CD4-positive, CD25-positive, alpha-beta regulatory T cell (primary cell): ENCODE measurements at regions not wholly inside any gene's neighbourhood (a gene's known extent, or its start where the extent isn't known, plus 50 kb on each side); places are given as distances from the start of the nearest gene placed in this dataset.

Source experiments
- ATAC-seq, 2 donors: fragments of 150-1000 bp; cut with Tn5 transposase; one replicate each; pipeline ENCODE4 v1.10.0; 2021; ENCODE audit warnings: low read depth in 2 of 2, moderate number of reproducible peaks in 2 of 2, moderate library complexity in 1 of 2
- DNase-seq, 3 donors: peaks; one replicate each; pipeline versions ENCODE4 v3.0.0 to v3.0.0-alpha.2; 2012 to 2022; ENCODE audit warnings: mixed read lengths in 1 of 3
- H3K27ac ChIP-seq: one replicate; pipeline ENCODE4 v1.7.0; 2013; ENCODE audit warnings: mild to moderate bottlenecking, low read length; ENCODE audit not compliant: insufficient read depth, poor library complexity, severe bottlenecking
- H3K27me3 ChIP-seq: one replicate; pipeline ENCODE4 v1.7.0; 2013; ENCODE audit warnings: low read length; ENCODE audit not compliant: control insufficient read depth, insufficient read depth
- H3K36me3 ChIP-seq: one replicate; pipeline ENCODE4 v1.7.0; 2013; ENCODE audit warnings: mild to moderate bottlenecking, low read length, moderate library complexity; ENCODE audit not compliant: control insufficient read depth, insufficient read depth
- H3K4me1 ChIP-seq: 2 replicates; pipeline ENCODE4 v1.7.0; 2013; ENCODE audit warnings: mild to moderate bottlenecking, low read length; ENCODE audit not compliant: insufficient read depth, control insufficient read depth, poor library complexity, severe bottlenecking
- H3K4me3 ChIP-seq: one replicate; pipeline ENCODE4 v1.7.0; 2013; ENCODE audit warnings: low read depth, mild to moderate bottlenecking, low read length, moderate library complexity
- H3K9me3 ChIP-seq, 2 experiments: 1 replicate in 1 of 2; 2 replicates in 1 of 2; pipeline ENCODE4 v1.7.0; 2013; ENCODE audit warnings: low read length in 2 of 2, mild to moderate bottlenecking in 1 of 2, moderate library complexity in 1 of 2; ENCODE audit not compliant: control insufficient read depth in 2 of 2
- H3K27ac Mint-ChIP-seq, 3 donors: one replicate each; pipeline ENCODE4 v1.8.0; 2020 to 2022; ENCODE audit warnings: mild to moderate bottlenecking in 3 of 3, mixed read lengths in 3 of 3, moderate library complexity in 2 of 3
- H3K27me3 Mint-ChIP-seq: one replicate; pipeline ENCODE4 v1.8.0; 2022; ENCODE audit warnings: mild to moderate bottlenecking, mixed read lengths
- H3K36me3 Mint-ChIP-seq: one replicate; pipeline ENCODE4 v1.8.0; 2020; ENCODE audit warnings: mixed read lengths
- H3K4me1 Mint-ChIP-seq, 4 donors: one replicate each; pipeline ENCODE4 v1.8.0; 2020 to 2022; ENCODE audit warnings: mixed read lengths in 4 of 4, mild to moderate bottlenecking in 1 of 4
- H3K4me3 Mint-ChIP-seq, 4 donors: one replicate each; pipeline ENCODE4 v1.8.0; 2020 to 2022; ENCODE audit warnings: mild to moderate bottlenecking in 4 of 4, mixed read lengths in 4 of 4, moderate library complexity in 3 of 4
- H3K9me3 Mint-ChIP-seq, 7 donors: one replicate each; pipeline ENCODE4 v1.8.0; 2020 to 2022; ENCODE audit warnings: mixed read lengths in 7 of 7, mild to moderate bottlenecking in 3 of 7, moderate library complexity in 2 of 7

DNA sequence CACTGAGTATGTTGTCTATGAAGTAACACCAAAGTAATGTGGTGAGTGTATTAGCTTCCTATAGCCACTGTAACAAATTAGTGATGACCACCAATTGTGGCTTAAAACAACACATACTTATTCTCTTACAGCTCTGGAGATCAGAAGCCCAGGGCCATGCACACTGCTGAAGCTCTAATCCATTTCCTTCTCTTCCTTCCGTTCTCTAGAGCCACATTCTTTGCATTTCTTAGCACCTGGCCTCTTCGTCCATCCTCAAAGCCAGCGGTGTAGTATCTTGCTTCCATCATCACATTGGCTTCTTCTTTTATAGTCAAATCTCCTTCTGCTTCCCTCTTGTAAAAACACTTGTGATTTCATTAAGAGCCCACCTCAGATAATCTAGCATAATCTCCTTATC lies 230.3 kb upstream of the RFX3 start:
- no peak for ATAC-seq
- H3K9me3 Mint-ChIP-seq = peaks cover 0 to 2% (median 0%) of the 10 kb centered on the region in 7 donors
- H3K27ac Mint-ChIP-seq = no peak overlapping the region
- peaks cover 9% of the 10 kb centered on the region for H3K27me3 Mint-ChIP-seq
- H3K36me3 ChIP-seq = no peaks in the 10 kb centered on the region
- H3K9me3 ChIP-seq = no peaks in the 10 kb centered on the region
- H3K27ac ChIP-seq = no peak overlapping the region
- H3K4me3 ChIP-seq = no peak overlapping the region
- H3K4me1 ChIP-seq = no peaks in the 10 kb centered on the region
- DNase-seq = no peak
- H3K4me3 Mint-ChIP-seq = no peak overlapping the region
- H3K27me3 ChIP-seq = peaks cover 8% of the 10 kb centered on the region
- peaks cover 4% of the 10 kb centered on the region for H3K36me3 Mint-ChIP-seq
- H3K4me1 Mint-ChIP-seq = peaks cover 0 to 10% (median 5%) of the 10 kb centered on the region in 4 donors

DNA sequence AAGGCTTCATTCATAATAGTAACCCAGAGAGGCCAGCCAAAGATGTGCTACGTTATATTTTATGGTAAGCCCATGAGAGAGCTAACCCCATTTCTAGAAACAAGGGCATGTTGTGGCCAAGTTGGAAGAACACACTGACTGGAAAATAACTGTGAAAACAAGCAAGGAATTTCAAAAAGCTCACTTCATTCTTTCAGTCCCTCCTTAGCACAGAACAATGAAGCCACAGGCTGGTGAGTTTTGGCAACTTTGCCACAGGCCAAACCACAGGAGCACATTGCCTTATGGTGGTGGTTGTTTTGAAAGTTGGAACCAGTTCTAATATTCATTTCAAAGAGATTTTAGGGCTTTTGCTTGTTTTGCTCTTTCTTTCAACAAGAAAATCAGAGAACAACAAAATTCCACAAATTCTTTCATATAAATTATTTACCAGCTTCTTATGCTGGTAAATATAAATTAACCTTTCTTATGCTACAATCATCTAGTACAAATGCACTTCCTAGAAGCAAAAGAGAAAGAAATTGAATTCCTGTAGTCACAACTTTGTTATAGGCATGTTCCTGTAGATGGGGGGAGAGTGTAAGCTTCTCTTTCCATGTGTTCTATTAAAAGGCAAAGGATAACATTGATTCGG lies 225.4 kb upstream of the RFX3 start:
- H3K36me3 ChIP-seq = no peaks in the 10 kb centered on the region
- H3K27me3 ChIP-seq = peaks cover 2% of the 10 kb centered on the region
- H3K27ac ChIP-seq = no peak overlapping the region
- Mint-ChIP-seq H3K9me3 (peaks cover 0 to 4% (median 0%) of the 10 kb centered on the region in 7 donors), H3K27ac (no peak overlapping the region), H3K36me3 (no peaks in the 10 kb centered on the region), H3K4me3 (no peak overlapping the region), H3K27me3 (peaks cover 9% of the 10 kb centered on the region), H3K4me1 (no peaks in the 10 kb centered on the region)
- H3K4me3 ChIP-seq = no peak overlapping the region
- no peaks in the 10 kb centered on the region for H3K9me3 ChIP-seq
- no peaks in the 10 kb centered on the region for H3K4me1 ChIP-seq
- no peak for DNase-seq
- ATAC-seq = no peak

DNA sequence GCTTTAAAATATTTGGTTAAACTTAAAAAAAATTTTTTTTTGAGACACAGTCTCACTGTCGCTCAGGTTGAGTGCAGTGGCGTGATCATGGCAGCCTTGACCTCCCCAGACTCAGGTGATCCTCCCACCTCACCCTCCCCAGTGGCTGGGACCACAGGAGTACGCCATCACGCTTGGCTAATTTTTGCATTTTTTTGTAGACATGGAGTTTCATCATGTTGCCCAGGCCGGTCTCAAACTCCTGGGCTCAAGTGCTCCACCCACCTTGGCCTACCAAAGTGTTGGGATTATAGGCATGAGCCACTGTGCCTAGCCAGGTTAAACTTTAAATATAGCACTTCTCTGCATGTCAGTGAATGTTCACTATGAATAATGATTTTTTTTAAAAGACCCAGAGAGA lies 224.5 kb upstream of the RFX3 start:
- Histone ChIP-seq H3K36me3 (no peaks in the 10 kb centered on the region), H3K9me3 (no peaks in the 10 kb centered on the region), H3K27me3 (peaks cover 2% of the 10 kb centered on the region), H3K4me1 (no peaks in the 10 kb centered on the region), H3K4me3 (no peak overlapping the region), H3K27ac (no peak overlapping the region)
- Mint-ChIP-seq H3K4me1 (no peaks in the 10 kb centered on the region), H3K9me3 (peaks cover 0 to 4% (median 0%) of the 10 kb centered on the region in 7 donors), H3K4me3 (no peak overlapping the region), H3K27me3 (peaks cover 9% of the 10 kb centered on the region), H3K27ac (no peak overlapping the region), H3K36me3 (no peaks in the 10 kb centered on the region)
- DNase-seq (no peak), ATAC-seq (no peak)

DNA sequence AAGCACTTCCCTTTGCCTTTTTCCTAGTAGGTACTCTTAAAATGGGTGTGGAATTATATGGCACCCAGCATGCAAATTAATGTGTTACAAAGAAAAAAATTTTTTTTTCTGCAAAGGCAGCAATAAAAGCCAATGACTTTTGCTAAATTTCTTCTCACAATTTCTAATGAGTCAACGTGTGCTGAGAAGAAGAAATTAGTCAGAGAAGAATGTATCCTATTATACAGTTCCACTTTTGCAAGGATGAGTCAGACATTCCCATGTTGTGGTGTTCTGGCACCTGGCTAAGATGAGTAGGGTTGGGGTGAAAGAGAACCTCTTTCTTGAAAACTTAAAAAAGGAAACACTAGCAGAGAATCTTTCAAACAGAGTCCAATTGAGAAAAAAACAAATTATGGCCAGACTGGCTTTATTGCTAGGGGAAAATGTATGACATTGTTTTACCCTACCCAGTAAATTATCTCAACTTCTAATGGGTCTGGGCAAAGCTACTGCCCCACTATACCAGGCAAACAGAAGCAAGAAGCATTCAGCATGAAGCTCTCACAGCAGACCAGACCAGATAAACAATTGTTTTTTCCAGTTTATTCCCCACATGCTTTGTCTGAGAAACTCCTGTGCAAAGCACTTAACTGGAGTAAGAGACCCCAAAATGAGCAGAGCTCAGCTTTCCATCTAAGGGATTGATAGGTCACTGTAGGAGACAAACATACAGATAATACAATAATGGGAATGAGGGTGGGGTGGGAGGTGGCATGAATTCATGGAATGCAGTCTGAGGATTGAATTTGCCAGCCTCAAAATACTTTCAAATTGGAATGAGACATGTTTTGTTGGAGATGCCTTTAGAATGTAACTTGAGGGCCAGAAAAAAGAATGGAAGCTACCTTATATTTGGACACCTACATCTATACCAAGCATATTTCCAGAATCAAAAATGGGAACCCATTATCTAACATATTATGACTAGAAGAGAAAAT lies 220.8 kb upstream of the RFX3 start:
- Mint-ChIP-seq H3K4me1 (no peaks in the 10 kb centered on the region), H3K36me3 (no peaks in the 10 kb centered on the region), H3K27me3 (peaks cover 5% of the 10 kb centered on the region), H3K9me3 (peaks cover 0 to 7% (median 0%) of the 10 kb centered on the region in 7 donors), H3K27ac (no peak overlapping the region), H3K4me3 (no peak overlapping the region)
- no peak overlapping the region for H3K4me3 ChIP-seq
- no peaks in the 10 kb centered on the region for H3K4me1 ChIP-seq
- ATAC-seq (no peak), DNase-seq (no peak)
- peaks cover 6% of the 10 kb centered on the region for H3K27me3 ChIP-seq
- H3K27ac ChIP-seq = no peak overlapping the region
- no peaks in the 10 kb centered on the region for H3K36me3 ChIP-seq
- H3K9me3 ChIP-seq = no peaks in the 10 kb centered on the region

DNA sequence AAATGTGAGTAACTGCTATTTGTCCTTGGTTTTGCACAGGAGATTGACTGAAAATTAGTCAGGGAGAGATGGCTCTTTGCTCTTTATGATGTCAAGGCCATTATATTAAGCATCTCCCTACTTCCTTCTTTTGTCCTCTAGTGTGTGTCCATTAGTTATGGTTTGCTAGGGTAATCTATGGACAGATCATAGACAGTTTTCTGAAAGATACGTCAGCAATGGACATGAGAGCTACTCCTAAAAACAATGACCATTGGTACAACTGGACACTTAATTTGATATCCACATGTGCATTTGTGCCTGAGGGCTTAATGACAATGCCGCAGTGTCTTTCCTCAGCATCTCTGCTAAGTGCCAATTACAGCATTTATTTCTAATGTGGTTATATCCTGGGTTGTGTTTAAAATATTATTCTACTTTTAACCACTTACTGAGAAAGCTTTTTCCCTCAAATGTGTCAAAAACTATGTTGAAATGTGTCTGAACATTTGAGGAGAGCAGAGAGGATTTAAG lies 218.2 kb upstream of the RFX3 start:
- peaks cover 6% of the 10 kb centered on the region for H3K27me3 ChIP-seq
- Mint-ChIP-seq H3K27ac (no peak overlapping the region), H3K4me3 (no peak overlapping the region), H3K4me1 (no peaks in the 10 kb centered on the region), H3K9me3 (peaks cover 0 to 3% (median 0%) of the 10 kb centered on the region in 7 donors), H3K27me3 (peaks cover 24% of the 10 kb centered on the region), H3K36me3 (no peaks in the 10 kb centered on the region)
- H3K4me1 ChIP-seq = no peaks in the 10 kb centered on the region
- H3K36me3 ChIP-seq = no peaks in the 10 kb centered on the region
- ATAC-seq (no peak), DNase-seq (no peak)
- no peaks in the 10 kb centered on the region for H3K9me3 ChIP-seq
- H3K4me3 ChIP-seq = no peak overlapping the region
- no peak overlapping the region for H3K27ac ChIP-seq

DNA sequence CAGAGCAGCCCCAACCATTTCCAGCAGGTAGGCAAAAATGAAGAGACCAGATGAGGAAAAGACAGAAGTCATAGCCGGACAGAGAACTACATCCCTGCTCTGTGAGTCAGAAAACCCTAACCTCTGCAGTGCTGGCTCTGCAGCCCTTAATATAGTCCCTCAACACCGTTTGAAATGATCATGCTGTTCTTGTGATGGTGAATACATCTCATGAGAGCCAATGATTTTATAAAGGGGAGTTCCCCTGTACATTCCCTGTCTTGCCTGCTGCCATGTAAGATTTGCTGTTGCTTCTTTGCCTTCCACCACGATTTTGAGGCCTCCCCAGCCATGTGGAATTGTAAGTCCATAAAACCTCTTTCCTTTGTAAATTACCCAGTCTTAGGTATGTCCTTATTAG lies 216.8 kb upstream of the RFX3 start:
- H3K27ac Mint-ChIP-seq = no peak overlapping the region
- H3K9me3 Mint-ChIP-seq = peaks cover 0 to 3% (median 0%) of the 10 kb centered on the region in 7 donors
- no peaks in the 10 kb centered on the region for H3K9me3 ChIP-seq
- no peaks in the 10 kb centered on the region for H3K36me3 Mint-ChIP-seq
- DNase-seq (no peak), ATAC-seq (no peak)
- H3K4me1 Mint-ChIP-seq = no peaks in the 10 kb centered on the region
- H3K4me1 ChIP-seq = no peaks in the 10 kb centered on the region
- H3K4me3 Mint-ChIP-seq = no peak overlapping the region
- H3K27me3 Mint-ChIP-seq = peaks cover 26% of the 10 kb centered on the region
- H3K36me3 ChIP-seq = no peaks in the 10 kb centered on the region
- H3K27me3 ChIP-seq = peaks cover 6% of the 10 kb centered on the region
- no peak overlapping the region for H3K27ac ChIP-seq
- no peak overlapping the region for H3K4me3 ChIP-seq

DNA sequence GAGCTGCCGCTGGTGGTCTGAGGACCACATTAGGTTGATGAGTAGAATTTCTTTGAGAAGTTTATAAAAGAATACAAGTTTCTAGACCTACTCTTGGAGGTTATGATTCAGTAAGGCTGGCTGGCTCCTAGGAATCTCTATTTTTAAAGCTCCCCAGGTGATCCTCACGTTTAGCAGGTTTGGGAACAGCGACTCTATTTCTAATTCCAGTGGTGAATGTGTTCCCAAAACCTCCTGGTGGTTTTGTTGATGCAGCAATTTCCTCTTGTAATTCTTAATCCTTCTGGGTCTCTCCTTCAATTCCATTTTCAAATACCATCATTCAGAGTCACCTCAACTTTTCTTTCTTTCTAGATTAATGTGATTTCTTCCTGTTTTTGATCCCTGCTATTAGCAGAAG lies 215.9 kb upstream of the RFX3 start:
- Histone ChIP-seq H3K36me3 (no peaks in the 10 kb centered on the region), H3K27ac (no peak overlapping the region), H3K4me3 (no peak overlapping the region), H3K27me3 (peaks cover 6% of the 10 kb centered on the region), H3K9me3 (no peaks in the 10 kb centered on the region), H3K4me1 (no peaks in the 10 kb centered on the region)
- H3K27me3 Mint-ChIP-seq = peaks cover 26% of the 10 kb centered on the region
- H3K4me3 Mint-ChIP-seq = no peak overlapping the region
- H3K4me1 Mint-ChIP-seq = no peaks in the 10 kb centered on the region
- H3K27ac Mint-ChIP-seq = no peak overlapping the region
- no peaks in the 10 kb centered on the region for H3K36me3 Mint-ChIP-seq
- H3K9me3 Mint-ChIP-seq = peaks cover 0 to 3% (median 0%) of the 10 kb centered on the region in 7 donors
- ATAC-seq (no peak), DNase-seq (no peak)
